GM23338 (cell line): ENCODE measurements at regions not wholly inside any gene's neighbourhood (a gene's known extent, or its start where the extent isn't known, plus 50 kb on each side); places are given as distances from the start of the nearest gene placed in this dataset.
"Not testable (repeated sequence)": the region's sequence is repeated elsewhere in the genome, so short reads cannot be mapped to it uniquely, and the experiment has no call there.

Experiments
- CTCF ChIP-seq, 2 experiments: fragments of 200-600 bp in 1 of 2; sonication (generic) in 1 of 2; conservative IDR thresholded peaks; 2 replicates each; pipeline versions ENCODE4 v1.5.1 to v1.6.1; 2016 to 2017; ENCODE audit warnings: antibody characterized with exemption in 2 of 2, low read depth in 2 of 2, mild to moderate bottlenecking in 2 of 2, moderate library complexity in 1 of 2
- EZH2phosphoT487 ChIP-seq: fragments of 200-600 bp; sonication (generic); IDR thresholded peaks from one replicate; pipeline ENCODE4 v1.8.1; 2018; ENCODE audit warnings: antibody characterized with exemption; ENCODE audit not compliant: unreplicated experiment
- POLR2AphosphoS5 ChIP-seq: IDR thresholded peaks from 2 replicates; pipeline ENCODE4 v1.6.1; 2016; ENCODE audit warnings: antibody characterized with exemption, low read depth

GRCh38 chr13:50473050-50473449 is 370.4 kb downstream of the DLEU7 start:
- TF ChIP-seq POLR2AphosphoS5; CTCF (conservative IDR thresholded peaks at IDR 0.05; ENCODE audit: low read depth in 2 of 2); EZH2phosphoT487: not testable (repeated sequence)
